Endodermal cell (in vitro differentiated cells): ENCODE measurements at regions not wholly inside any gene's neighbourhood (a gene's known extent, or its start where the extent isn't known, plus 50 kb on each side); places are given as distances from the start of the nearest gene placed in this dataset.

Experiments used
- DNase-seq: peaks from one replicate; pipeline ENCODE4 v3.0.0-alpha.2; 2017
- H3K27ac ChIP-seq: 2 replicates; pipeline ENCODE4 v1.5.1; 2013; ENCODE audit warnings: mild to moderate bottlenecking, low read depth, low read length, moderate library complexity
- H3K27me3 ChIP-seq: 2 replicates; pipeline ENCODE4 v1.6.1; 2013; ENCODE audit warnings: mild to moderate bottlenecking, low read length, moderate library complexity; ENCODE audit not compliant: insufficient read depth, control insufficient read depth, poor library complexity, severe bottlenecking
- H3K36me3 ChIP-seq: 2 replicates; pipeline ENCODE4 v1.7.0; 2013; ENCODE audit warnings: mild to moderate bottlenecking, low read length, moderate library complexity; ENCODE audit not compliant: control insufficient read depth, insufficient read depth
- H3K4me1 ChIP-seq: one replicate; pipeline ENCODE4 v1.7.0; 2013; ENCODE audit warnings: low read length; ENCODE audit not compliant: control insufficient read depth, insufficient read depth
- H3K4me3 ChIP-seq: 2 replicates; pipeline ENCODE4 v1.5.1; 2013; ENCODE audit warnings: mild to moderate bottlenecking, low read length, moderate library complexity
- H3K9ac ChIP-seq: 2 replicates; pipeline ENCODE4 v1.6.1; 2013; ENCODE audit warnings: mild to moderate bottlenecking, low read length, moderate library complexity; ENCODE audit not compliant: poor library complexity, severe bottlenecking; ENCODE audit errors: extremely low read depth
- H3K9me3 ChIP-seq: 2 replicates; pipeline ENCODE4 v1.6.1; 2013; ENCODE audit warnings: mild to moderate bottlenecking, low read length, moderate library complexity; ENCODE audit not compliant: control insufficient read depth
- H3K27ac Mint-ChIP-seq: 2 replicates; pipeline ENCODE4 v1.8.0; 2020; ENCODE audit warnings: mixed read lengths
- H3K27me3 Mint-ChIP-seq: 2 replicates; pipeline ENCODE4 v1.8.0; 2021; ENCODE audit warnings: mild to moderate bottlenecking, mixed read lengths; ENCODE audit not compliant: insufficient read depth
- H3K36me3 Mint-ChIP-seq: 2 replicates; pipeline ENCODE4 v1.8.0; 2020; ENCODE audit warnings: low read depth, mixed read lengths
- H3K4me1 Mint-ChIP-seq: 2 replicates; pipeline ENCODE4 v1.8.0; 2020; ENCODE audit warnings: mixed read lengths
- H3K4me3 Mint-ChIP-seq: 2 replicates; pipeline ENCODE4 v1.8.0; 2020; ENCODE audit warnings: mild to moderate bottlenecking, moderate library complexity, mixed read lengths
- H3K9me3 Mint-ChIP-seq: 2 replicates; pipeline ENCODE4 v1.8.0; 2020; ENCODE audit warnings: mild to moderate bottlenecking, mixed read lengths
- CTCF ChIP-seq: fragments of 200-600 bp; sonication (generic); conservative IDR thresholded peaks from 2 replicates; pipeline ENCODE4 v1.5.0; 2021; ENCODE audit warnings: antibody characterized with exemption, mild to moderate bottlenecking
- WGBS, 2 experiments: methylation state at CpG; one replicate each; pipeline versions ENCODE4 v1.1.5 to v1.1.7; 2013; ENCODE audit warnings: missing lambda C conversion rate in 2 of 2, mixed read lengths in 1 of 2; ENCODE audit not compliant: insufficient coverage in 1 of 2, insufficient read length in 1 of 2; 5-methylcytosine and 5-hydroxymethylcytosine counted together

- Mint-ChIP-seq H3K36me3 (no peaks in the 10 kb centered on the region), H3K27ac (no peak overlapping the region), H3K4me3 (no peak overlapping the region), H3K9me3 (no peaks in the 10 kb centered on the region), H3K27me3 (no peaks in the 10 kb centered on the region), H3K4me1 (no peaks in the 10 kb centered on the region)
- no peak overlapping the region for H3K4me3 ChIP-seq
- H3K9ac ChIP-seq = no peak overlapping the region
- DNase-seq = no peak
- no peak for TF ChIP-seq CTCF
- 90 to 95% methylated on average over 5 of the region's 5 CpGs for WGBS, 2 experiments
- H3K27me3 ChIP-seq = no peaks in the 10 kb centered on the region
- no peaks in the 10 kb centered on the region for H3K36me3 ChIP-seq
- H3K27ac ChIP-seq = no peak overlapping the region
- no peaks in the 10 kb centered on the region for H3K4me1 ChIP-seq
- no peaks in the 10 kb centered on the region for H3K9me3 ChIP-seq
Measured at GRCh38 chr2:4914036-4914435, 778.1 kb upstream of the SOX11 start.

GRCh38 chr2:4914551-4914950, 777.6 kb upstream of the SOX11 start:
- Histone ChIP-seq H3K27ac (no peak overlapping the region), H3K36me3 (no peaks in the 10 kb centered on the region), H3K9me3 (no peaks in the 10 kb centered on the region), H3K4me3 (no peak overlapping the region), H3K4me1 (no peaks in the 10 kb centered on the region), H3K9ac (no peak overlapping the region), H3K27me3 (no peaks in the 10 kb centered on the region)
- no peak overlapping the region for H3K4me3 Mint-ChIP-seq
- H3K27me3 Mint-ChIP-seq = no peaks in the 10 kb centered on the region
- DNase-seq = no peak
- H3K27ac Mint-ChIP-seq = no peak overlapping the region
- no peaks in the 10 kb centered on the region for H3K4me1 Mint-ChIP-seq
- no peak for TF ChIP-seq CTCF
- H3K36me3 Mint-ChIP-seq = no peaks in the 10 kb centered on the region
- 92 to 93% methylated on average over 3 to 4 of the region's 4 CpGs for WGBS, 2 experiments
- H3K9me3 Mint-ChIP-seq = no peaks in the 10 kb centered on the region

GRCh38 chr2:4915357-4915756, 776.8 kb upstream of the SOX11 start:
- Mint-ChIP-seq H3K4me3 (no peak overlapping the region), H3K36me3 (no peaks in the 10 kb centered on the region), H3K27ac (no peak overlapping the region), H3K9me3 (no peaks in the 10 kb centered on the region), H3K4me1 (no peaks in the 10 kb centered on the region), H3K27me3 (no peaks in the 10 kb centered on the region)
- DNase-seq = no peak
- Histone ChIP-seq H3K4me3 (no peak overlapping the region), H3K36me3 (no peaks in the 10 kb centered on the region), H3K27me3 (no peaks in the 10 kb centered on the region), H3K27ac (no peak overlapping the region), H3K9me3 (no peaks in the 10 kb centered on the region), H3K9ac (no peak overlapping the region), H3K4me1 (no peaks in the 10 kb centered on the region)
- WGBS, 2 experiments = 95 to 100% methylated on average over 2 of the region's 2 CpGs
- no peak for TF ChIP-seq CTCF
